Adrenal gland (tissue), 5 donors: ENCODE measurements at regions not wholly inside any gene's neighbourhood (a gene's known extent, or its start where the extent isn't known, plus 50 kb on each side); places are given as distances from the start of the nearest gene placed in this dataset.

Experiments
- CTCF ChIP-seq, 6 experiments: fragments of 450-650 bp in 4 of 6; fragments of 200-600 bp in 2 of 6; sonication (generic) in 1 of 6; IDR thresholded peaks; 1 replicate in 5 of 6; 2 replicates in 1 of 6; pipeline versions ENCODE4 v1.5.1 to v1.8.0; 2016 to 2021; ENCODE audit warnings: antibody characterized with exemption in 6 of 6, mild to moderate bottlenecking in 2 of 6, moderate library complexity in 1 of 6
- POLR2A ChIP-seq, 2 donors: fragments of 450-650 bp; IDR thresholded peaks; one replicate each; pipeline ENCODE4 v1.6.1; 2017; ENCODE audit warnings: antibody characterized with exemption in 2 of 2, mild to moderate bottlenecking in 2 of 2, moderate library complexity in 1 of 2
- donor health status: DM: no; HTN: no; CAD: no.

DNA sequence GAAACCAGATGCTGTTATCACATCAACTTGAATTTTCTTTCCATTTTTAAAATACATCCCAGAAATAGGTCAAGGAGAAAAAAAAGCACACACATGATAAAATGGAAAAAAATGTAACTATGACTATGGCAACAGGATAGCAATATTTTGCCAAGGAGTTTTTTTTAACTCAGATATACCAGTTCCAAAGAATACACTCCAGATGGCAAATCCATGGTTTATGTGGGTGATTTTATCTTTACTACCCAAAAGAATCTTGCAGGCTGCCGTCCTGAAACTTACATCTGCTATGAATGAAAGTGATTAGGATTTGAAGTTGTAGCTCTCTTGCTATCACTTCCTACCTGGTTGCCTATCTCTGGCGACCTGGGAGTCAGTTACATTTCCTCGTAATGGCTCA lies 91.0 kb upstream of the PLPPR4 start:
- TF ChIP-seq CTCF (IDR thresholded peaks at IDR 0.05), result no peak
- TF ChIP-seq POLR2A (IDR thresholded peaks at IDR 0.05), result no peak
